Upper lobe of left lung (tissue), 6 donors: ENCODE measurements at regions not wholly inside any gene's neighbourhood (a gene's known extent, or its start where the extent isn't known, plus 50 kb on each side); places are given as distances from the start of the nearest gene placed in this dataset.

Source experiments
- ATAC-seq, 2 donors: fragments of 200-7000 bp; cut with Tn5 transposase; one replicate each; pipeline ENCODE4 v1.9.1; 2022; ENCODE audit warnings: mild to moderate bottlenecking in 2 of 2, moderate library complexity in 2 of 2; ENCODE audit not compliant: low FRiP score in 2 of 2
- DNase-seq, 2 donors: peaks; one replicate each; pipeline ENCODE4 v3.0.0-alpha.2; 2019 to 2020
- H3K27ac ChIP-seq, 4 donors: fragments of 200-600 bp; sonication (generic); one replicate each; pipeline ENCODE4 v1.5.1; 2016 to 2019
- H3K27me3 ChIP-seq, 4 donors: fragments of 200-600 bp; sonication (generic); one replicate each; pipeline ENCODE4 v1.5.1; 2017 to 2019
- H3K36me3 ChIP-seq, 4 donors: fragments of 200-600 bp; sonication (generic); one replicate each; pipeline ENCODE4 v1.5.1; 2016 to 2019
- H3K4me1 ChIP-seq, 4 donors: fragments of 200-600 bp; sonication (generic); one replicate each; pipeline ENCODE4 v1.5.1; 2018 to 2019
- H3K4me3 ChIP-seq, 4 donors: fragments of 200-600 bp; sonication (generic); one replicate each; pipeline ENCODE4 v1.5.1; 2017 to 2019; ENCODE audit warnings: mild to moderate bottlenecking in 2 of 4, moderate library complexity in 1 of 4
- H3K9me3 ChIP-seq, 4 donors: fragments of 200-600 bp; sonication (generic); one replicate each; pipeline ENCODE4 v1.5.1; 2018 to 2019
- EP300 ChIP-seq, 4 donors: sonication (generic); formaldehyde crosslinking; IDR thresholded peaks; one replicate each; pipeline ENCODE4 v1.5.1; 2017; ENCODE audit warnings: antibody characterized with exemption in 4 of 4, control low read depth in 2 of 4
- POLR2A ChIP-seq, 4 donors: fragments of 450-650 bp; IDR thresholded peaks; one replicate each; pipeline ENCODE4 v1.5.1; 2016 to 2017; ENCODE audit warnings: antibody characterized with exemption in 4 of 4, mild to moderate bottlenecking in 2 of 4
- POLR2AphosphoS5 ChIP-seq, 2 donors: sonication (generic); formaldehyde crosslinking; IDR thresholded peaks; one replicate each; pipeline ENCODE4 v1.5.1; 2017; ENCODE audit warnings: antibody characterized with exemption in 2 of 2
- WGBS, 2 donors: methylation state at CpG; one replicate each; pipeline ENCODE4 v1.1.5; 2017 to 2018; 5-methylcytosine and 5-hydroxymethylcytosine counted together
- TF ChIP-seq, protein P1 (sequence below), 6 experiments: fragments of 450-650 bp in 4 of 6; fragments of 200-600 bp in 2 of 6; sonication (generic) in 2 of 6; IDR thresholded peaks; one replicate each; pipeline ENCODE4 v1.5.1; 2016 to 2019; ENCODE audit warnings: antibody characterized with exemption in 6 of 6
- donor health status: DM: no; HTN: no; CAD: no; lungs with moderate emphysema.
- donor health status: DM: no; HTN: yes; CAD: no; lungs with severe emphysema.

DNA sequence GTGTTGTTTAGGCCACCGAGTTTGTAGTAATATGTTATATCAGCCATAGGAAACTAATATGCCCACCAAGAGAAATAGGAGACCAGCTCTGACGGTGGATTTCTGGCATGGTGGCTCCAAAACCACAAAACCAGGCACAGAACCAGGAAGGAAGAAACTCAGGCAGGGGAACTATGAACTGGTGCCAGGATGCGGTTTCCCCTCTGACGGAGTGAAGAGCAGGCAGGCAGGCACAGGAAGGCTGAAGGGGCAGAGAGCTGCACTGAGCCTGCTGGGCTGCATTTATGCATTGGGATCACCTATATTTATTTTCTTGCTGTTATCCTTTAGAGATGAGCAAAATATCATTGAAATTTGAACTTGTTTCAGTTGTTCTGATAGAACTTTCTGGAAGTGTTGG is 479.4 kb downstream of the VRK1 start:
- no peaks in the 10 kb centered on the region for H3K9me3 ChIP-seq
- TF ChIP-seq EP300 (IDR thresholded peaks at IDR 0.05), result no peak
- no peak for TF ChIP-seq POLR2A (IDR thresholded peaks at IDR 0.05)
- TF ChIP-seq, protein P1, sequence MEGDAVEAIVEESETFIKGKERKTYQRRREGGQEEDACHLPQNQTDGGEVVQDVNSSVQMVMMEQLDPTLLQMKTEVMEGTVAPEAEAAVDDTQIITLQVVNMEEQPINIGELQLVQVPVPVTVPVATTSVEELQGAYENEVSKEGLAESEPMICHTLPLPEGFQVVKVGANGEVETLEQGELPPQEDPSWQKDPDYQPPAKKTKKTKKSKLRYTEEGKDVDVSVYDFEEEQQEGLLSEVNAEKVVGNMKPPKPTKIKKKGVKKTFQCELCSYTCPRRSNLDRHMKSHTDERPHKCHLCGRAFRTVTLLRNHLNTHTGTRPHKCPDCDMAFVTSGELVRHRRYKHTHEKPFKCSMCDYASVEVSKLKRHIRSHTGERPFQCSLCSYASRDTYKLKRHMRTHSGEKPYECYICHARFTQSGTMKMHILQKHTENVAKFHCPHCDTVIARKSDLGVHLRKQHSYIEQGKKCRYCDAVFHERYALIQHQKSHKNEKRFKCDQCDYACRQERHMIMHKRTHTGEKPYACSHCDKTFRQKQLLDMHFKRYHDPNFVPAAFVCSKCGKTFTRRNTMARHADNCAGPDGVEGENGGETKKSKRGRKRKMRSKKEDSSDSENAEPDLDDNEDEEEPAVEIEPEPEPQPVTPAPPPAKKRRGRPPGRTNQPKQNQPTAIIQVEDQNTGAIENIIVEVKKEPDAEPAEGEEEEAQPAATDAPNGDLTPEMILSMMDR (IDR thresholded peaks at IDR 0.05), result no peak
- TF ChIP-seq POLR2AphosphoS5 (IDR thresholded peaks at IDR 0.05), result no peak
- no peak overlapping the region for H3K27ac ChIP-seq
- DNase-seq (no peak), ATAC-seq (no peak)
- 35 to 43% methylated on average over 4 of the region's 4 CpGs for whole genome bisulfite sequencing, 2 donors
- H3K4me3 ChIP-seq, result no peak overlapping the region
- H3K4me1 ChIP-seq, result no peaks in the 10 kb centered on the region
- H3K27me3 ChIP-seq, result no peaks in the 10 kb centered on the region
- H3K36me3 ChIP-seq, result no peaks in the 10 kb centered on the region

DNA sequence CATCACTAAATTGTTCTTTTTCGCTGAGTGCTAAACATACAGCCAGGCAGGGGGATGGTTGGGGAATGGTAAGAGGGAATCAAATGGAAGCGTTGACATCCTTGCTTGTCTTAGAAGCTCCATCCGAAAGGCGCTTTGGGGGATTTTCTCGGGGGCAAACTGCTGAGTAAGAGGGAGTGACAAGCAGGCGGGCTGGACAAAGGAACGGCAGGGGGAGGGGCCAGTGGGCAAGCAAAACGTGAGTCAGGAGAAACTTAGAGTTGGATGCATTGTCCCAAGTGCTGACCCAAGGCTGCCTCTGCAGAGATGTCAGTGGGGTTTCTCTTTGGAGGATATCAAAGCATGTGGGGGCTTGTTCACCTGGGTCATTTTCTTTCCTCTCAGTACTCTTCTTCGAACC is 480.5 kb downstream of the VRK1 start:
- no peak overlapping the region for H3K27ac ChIP-seq
- TF ChIP-seq, protein P1 (IDR thresholded peaks at IDR 0.05), result no peak
- TF ChIP-seq POLR2A (IDR thresholded peaks at IDR 0.05), result no peak
- no peak for TF ChIP-seq POLR2AphosphoS5 (IDR thresholded peaks at IDR 0.05)
- no peak for TF ChIP-seq EP300 (IDR thresholded peaks at IDR 0.05)
- 40 to 45% methylated on average over 9 of the region's 9 CpGs for WGBS, 2 donors
- ATAC-seq, result no peak
- no peaks in the 10 kb centered on the region for H3K36me3 ChIP-seq
- no peak for DNase-seq
- no peak overlapping the region for H3K4me3 ChIP-seq
- H3K4me1 ChIP-seq, result no peaks in the 10 kb centered on the region
- H3K27me3 ChIP-seq, result no peaks in the 10 kb centered on the region
- H3K9me3 ChIP-seq, result no peaks in the 10 kb centered on the region

DNA sequence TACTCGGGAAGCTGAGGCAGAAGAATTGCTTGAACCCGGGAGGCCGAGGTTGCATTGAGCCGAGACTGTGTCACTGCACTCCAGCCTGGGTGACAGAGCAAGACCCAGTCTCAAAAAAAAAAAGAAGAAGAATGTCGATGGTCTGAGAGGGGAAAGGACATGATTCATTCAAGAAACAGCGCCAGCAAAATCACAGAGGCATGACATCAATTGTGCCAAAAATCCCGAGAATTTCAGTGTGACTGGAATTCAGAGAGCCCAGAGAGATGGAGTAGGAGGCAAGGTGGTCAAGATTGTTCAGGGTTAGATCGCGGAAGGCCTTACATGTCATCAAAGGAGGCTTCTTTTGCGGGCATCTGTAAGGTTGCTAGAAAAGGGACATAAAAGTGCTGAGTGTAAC is 483.3 kb downstream of the VRK1 start:
- WGBS, 2 donors, result 83 to 90% methylated on average over 10 of the region's 10 CpGs
- H3K4me3 ChIP-seq, result no peak overlapping the region
- H3K4me1 ChIP-seq, result no peaks in the 10 kb centered on the region
- no peaks in the 10 kb centered on the region for H3K9me3 ChIP-seq
- H3K36me3 ChIP-seq, result no peaks in the 10 kb centered on the region
- ATAC-seq (no peak), DNase-seq (no peak)
- H3K27me3 ChIP-seq, result no peaks in the 10 kb centered on the region
- TF ChIP-seq, protein P1 (IDR thresholded peaks at IDR 0.05), result no peak
- TF ChIP-seq POLR2AphosphoS5 (IDR thresholded peaks at IDR 0.05) (no peak), POLR2A (IDR thresholded peaks at IDR 0.05) (no peak), EP300 (IDR thresholded peaks at IDR 0.05) (no peak)
- no peak overlapping the region for H3K27ac ChIP-seq

DNA sequence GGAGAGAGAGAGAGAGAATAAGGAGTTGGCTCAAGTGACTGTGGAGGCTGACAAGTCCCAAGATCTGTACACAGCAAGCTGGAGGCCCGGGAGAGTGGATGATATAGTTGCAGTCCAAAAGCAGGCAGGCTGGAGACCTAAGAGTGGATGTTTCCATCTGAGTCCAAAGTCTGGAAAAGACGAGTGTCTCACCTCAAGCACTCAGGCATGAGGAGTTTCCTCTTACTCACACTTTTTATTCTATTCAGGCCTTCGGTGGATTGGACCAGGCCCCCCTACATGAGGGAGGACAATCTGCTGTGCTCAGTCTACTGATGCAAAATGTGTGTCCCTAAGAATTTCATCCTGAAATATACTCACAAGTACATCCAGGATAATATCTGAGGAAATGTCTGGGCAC is 484.6 kb downstream of the VRK1 start:
- 78 to 82% methylated on average over 3 of the region's 3 CpGs for WGBS, 2 donors
- Histone ChIP-seq H3K27me3 (no peaks in the 10 kb centered on the region), H3K36me3 (no peaks in the 10 kb centered on the region), H3K4me3 (no peak overlapping the region), H3K4me1 (no peaks in the 10 kb centered on the region), H3K9me3 (no peaks in the 10 kb centered on the region), H3K27ac (no peak overlapping the region)
- no peak for ATAC-seq
- TF ChIP-seq EP300 (IDR thresholded peaks at IDR 0.05) (no peak), POLR2A (IDR thresholded peaks at IDR 0.05) (no peak), POLR2AphosphoS5 (IDR thresholded peaks at IDR 0.05) (no peak)
- TF ChIP-seq, protein P1 (IDR thresholded peaks at IDR 0.05), result no peak
- DNase-seq, result no peak

DNA sequence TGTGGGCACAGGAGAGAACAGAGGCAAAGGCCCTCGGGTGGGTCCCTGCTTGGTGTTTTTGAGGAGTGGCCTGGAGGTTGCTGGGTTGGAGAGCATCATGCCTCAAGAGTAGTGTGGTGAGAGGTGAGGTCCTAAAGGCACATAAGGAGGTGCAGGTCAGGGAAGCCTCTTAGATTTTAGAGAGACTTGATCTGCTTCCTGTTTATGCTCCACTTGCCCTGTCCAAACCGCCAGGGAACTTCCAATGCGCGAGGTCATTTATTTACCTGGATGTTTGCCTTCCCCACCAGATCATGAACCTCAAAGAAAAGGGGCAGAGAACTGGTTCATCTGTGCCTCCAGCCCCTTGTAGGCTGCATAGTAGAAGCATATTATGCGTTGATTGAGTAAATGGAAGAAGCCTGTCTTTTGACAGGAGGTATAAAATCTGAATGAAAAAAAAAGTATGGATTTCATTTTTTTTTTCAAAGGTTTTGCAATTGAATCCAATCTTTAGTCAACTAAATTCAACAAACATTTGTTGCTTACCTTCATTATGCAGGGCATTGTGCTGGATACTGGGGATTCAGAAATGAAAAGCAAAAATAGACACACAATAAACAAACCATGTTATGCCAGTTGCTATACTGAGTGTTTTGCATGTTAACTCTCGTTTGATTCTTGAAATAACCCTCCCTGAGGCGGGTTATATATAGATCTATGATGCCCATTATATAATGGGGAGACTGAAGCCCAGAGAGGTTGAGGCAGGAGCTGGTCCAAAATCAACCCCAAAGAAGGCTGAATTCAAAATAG is 485.2 kb downstream of the VRK1 start:
- no peaks in the 10 kb centered on the region for H3K4me1 ChIP-seq
- no peaks in the 10 kb centered on the region for H3K36me3 ChIP-seq
- H3K4me3 ChIP-seq, result no peak overlapping the region
- H3K9me3 ChIP-seq, result no peaks in the 10 kb centered on the region
- 70 to 82% methylated on average over 7 of the region's 7 CpGs for WGBS, 2 donors
- TF ChIP-seq EP300 (IDR thresholded peaks at IDR 0.05) (no peak), POLR2A (IDR thresholded peaks at IDR 0.05) (no peak), POLR2AphosphoS5 (IDR thresholded peaks at IDR 0.05) (no peak)
- TF ChIP-seq, protein P1 (IDR thresholded peaks at IDR 0.05), result no peak
- no peak overlapping the region for H3K27ac ChIP-seq
- DNase-seq (no peak), ATAC-seq (no peak)
- H3K27me3 ChIP-seq, result no peaks in the 10 kb centered on the region
